NOMO-1 treated with DMSO at 0.1 percent for 48 hours (cell line): ENCODE measurements at regions not wholly inside any gene's neighbourhood (a gene's known extent, or its start where the extent isn't known, plus 50 kb on each side); places are given as distances from the start of the nearest gene placed in this dataset.
A peak's percentile ranks its signal among the peaks of the same experiment; 100 is the strongest.
"Not testable (repeated sequence)": the region's sequence is repeated elsewhere in the genome, so short reads cannot be mapped to it uniquely, and the experiment has no call there.

ENCODE experiments used
- DNase-seq: peaks from one replicate; lab custom pipeline; 2025; ENCODE audit not compliant: unreplicated experiment; lab: John Stamatoyannopoulos, UW

DNA sequence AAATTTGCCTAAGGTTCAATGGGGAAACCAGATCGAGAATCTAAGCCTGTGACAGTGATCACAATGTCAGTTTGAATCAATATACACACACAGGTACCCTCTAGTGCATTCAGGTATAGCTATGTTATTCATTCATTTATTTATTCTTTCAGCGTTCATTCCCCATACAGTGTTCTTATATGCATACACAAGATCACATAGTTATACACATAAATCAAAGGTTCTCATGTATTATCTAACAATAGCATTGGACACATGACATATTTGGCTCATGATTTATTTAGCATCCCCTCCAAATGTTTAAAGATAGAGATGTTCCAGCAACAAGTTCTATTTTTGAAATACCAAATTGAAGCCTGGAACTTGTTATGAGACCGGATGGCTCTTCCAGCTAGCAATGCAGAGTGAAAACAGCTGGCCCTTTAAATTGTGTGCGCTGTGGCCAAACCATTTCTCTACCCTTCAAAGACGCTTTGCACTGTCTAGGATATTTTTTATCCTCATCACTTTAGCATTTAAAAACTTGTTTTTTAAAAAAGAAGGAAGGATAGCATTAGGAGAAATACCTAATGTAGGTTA is 131.0 kb downstream of the ATXN3L start:
- DNase-seq, result no peak

DNA sequence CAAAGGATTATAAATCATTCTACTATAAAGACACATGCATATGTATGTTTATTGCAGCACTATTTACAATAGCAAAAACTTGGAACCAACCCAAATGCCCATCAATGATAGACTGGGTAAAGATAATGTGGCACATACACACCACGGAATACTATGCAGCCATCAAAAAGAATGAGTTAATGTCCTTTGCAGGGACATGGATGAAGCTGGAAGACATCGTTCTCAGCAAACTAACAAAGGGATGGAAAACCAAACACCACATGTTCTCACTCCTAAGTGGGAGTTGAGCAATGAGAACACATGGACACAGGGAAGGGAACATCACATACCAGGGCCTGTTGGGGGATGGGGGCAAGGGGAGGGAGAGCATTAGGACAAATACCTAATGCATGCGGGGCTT is 133.2 kb downstream of the ATXN3L start:
- DNase-seq, result not testable (repeated sequence)

DNA sequence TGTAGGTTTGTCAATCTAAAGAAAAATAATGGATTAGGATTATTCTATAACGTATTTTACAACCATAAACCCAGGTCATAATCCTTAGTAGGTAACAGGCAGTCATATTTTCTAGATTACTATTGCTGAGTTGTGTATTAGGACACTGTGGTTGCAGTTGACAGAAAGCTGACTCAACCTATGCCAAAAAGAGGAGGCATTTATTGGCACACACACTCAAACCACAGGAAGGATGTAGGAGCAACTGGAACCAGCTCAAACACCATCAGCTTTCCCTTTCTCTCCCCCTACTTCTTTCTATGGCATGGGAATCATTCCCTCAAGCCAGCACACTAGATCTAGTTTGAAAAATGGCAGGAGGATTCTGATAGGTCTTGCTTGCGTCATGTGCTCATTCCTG is 136.4 kb upstream of the FAM9C start:
- no peak for DNase-seq

DNA sequence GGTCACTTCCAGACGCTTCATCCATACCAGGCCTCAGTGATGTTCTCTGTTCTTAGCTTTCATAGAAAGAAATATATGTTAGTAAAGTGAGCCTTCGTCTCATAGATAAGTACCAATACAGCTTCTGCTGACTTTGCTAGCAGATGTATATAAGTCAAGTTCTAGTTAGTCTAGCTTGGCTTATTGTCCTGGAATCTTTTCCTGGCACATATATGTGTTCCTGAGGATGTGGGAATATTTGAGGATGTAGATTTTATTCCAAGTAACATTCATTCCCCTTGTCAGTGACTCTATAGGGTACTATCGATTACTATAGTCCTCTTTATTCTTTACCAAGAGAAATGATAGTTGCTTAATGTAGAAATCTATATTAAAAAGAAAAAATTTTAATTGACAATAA is 135.2 kb upstream of the FAM9C start:
- DNase-seq, result no peak

DNA sequence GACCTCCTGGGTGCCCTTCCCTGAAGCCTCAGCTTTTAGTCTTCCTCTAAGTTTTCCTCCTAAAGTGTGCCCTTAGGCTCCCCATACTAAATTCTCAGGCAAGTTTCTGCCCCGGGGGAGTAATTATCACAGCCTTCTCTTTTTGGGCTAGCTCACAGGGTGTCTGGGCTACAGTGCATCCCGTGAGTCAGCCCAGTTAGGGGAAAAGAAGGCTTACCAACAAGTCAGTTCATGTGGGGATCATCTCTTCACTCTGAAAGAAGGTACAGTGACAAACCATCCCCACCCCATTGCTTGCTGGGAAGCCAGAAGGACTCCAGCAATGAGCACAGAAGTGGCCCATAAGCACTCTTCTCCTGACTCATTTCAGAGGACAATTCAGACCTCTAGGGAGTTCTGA is 134.7 kb upstream of the FAM9C start:
- DNase-seq, result no peak

DNA sequence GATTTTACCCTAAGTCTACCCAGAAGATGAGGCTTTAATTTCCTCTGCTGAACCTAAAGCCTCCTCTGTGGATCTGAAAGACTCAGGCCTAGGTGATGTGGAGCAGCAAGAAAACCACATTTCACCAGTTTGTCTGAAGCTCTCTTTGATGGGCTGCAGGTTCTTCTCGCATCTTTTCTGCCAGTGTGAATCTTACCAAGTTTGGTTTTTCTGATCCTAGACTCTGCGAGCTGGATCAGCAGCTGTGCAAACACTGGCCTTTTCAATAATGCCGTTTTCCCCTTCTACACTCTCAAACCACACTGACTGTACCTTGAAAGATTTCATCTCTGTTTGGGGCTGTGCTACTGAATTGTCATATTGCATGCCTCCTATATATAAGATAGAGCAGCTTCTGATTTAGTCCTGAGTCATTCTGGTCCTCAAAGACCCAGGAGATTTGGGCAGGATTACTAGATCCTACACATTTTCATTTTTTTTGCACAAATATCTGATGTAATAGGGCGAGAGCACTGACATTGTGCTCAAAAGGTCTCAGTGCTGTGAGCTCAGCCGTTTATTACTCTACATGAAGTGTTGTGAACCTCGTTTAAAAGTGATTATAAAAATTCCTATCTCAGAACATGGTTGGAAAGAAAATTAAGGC is 133.6 kb upstream of the FAM9C start:
- no peak for DNase-seq

DNA sequence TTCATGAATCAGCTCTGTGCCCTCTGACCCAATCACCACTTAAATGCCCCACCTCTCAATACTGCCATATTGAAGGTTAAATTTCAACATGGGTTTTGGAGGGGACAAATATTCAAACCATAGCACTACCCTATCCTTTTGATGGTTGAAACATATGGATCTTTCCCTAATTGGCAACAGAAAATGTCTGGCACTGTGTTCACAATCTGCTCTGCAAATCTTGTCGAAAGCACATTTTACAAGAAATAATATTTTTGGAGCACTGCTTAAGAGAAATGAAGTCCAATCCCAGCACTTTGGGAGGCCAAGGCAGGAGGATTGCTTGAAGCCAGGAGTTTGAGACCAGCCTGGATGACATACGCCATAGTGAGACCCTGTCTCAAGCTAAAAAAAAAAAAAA is 130.6 kb upstream of the FAM9C start:
- DNase-seq, result no peak

DNA sequence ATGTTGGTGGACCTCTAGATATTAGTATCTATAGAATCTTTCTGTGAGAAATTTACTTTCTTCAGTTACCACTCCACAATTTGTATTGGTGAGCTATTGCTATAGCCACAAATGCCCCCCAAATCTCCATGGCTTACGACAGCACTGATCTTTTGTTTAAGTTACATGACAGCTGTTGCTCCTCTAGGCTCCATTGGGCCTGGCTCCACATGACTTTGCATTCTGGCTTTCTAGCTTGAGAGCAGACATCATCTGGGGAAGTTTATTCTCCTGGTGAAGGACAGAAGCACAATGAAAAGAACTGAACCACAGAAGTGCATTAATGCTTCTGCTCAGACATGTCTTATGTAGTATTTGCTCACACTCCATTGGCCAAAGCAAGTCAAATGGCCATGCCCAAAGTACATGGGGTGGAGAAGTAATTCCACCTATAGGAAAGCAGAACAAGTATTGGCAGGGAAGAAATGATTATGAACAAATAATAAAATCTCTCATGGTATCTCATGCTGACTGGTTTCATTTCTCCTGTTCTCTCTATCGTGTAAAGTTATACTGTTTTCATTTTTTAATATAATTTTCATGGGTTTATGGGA is 126.6 kb upstream of the FAM9C start:
- DNase-seq, result no peak

DNA sequence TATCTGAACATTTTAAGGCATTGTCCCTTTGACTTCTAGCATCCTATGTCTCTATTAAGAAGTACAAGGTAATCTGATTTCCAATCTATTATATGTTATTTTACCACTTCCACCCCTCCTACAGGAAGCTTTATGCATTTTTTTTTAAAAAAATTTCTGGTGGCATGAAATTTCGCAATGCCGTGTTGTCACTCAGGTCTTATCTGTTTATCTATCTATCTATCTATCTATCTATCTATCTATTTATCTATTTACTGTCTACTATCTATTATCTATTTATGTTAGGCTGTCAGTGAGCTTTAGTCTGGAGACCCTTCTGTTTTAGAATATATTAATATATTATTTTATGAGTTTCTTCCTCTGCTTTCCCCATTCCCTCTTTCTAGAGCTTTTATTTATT is 125.3 kb upstream of the FAM9C start:
- DNase-seq, result no peak

DNA sequence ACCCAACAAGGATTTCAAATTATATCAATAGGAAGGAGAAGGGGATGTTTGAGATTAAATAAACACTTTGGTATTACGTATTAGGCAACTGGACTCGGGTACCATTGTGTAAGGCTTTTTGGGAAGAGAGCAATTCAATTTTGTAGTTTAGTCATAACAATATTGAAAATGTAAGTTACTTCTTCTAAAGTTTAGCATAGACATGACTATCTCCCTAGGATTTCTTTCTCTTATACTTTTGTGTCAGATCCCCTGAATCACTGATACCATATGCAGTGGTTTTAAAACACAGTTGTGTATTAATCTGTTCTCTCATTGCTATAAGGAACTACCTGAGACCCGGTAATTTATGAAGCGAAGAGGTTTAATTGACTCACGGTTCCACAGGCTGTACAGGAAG is 123.8 kb upstream of the FAM9C start:
- no peak for DNase-seq

DNA sequence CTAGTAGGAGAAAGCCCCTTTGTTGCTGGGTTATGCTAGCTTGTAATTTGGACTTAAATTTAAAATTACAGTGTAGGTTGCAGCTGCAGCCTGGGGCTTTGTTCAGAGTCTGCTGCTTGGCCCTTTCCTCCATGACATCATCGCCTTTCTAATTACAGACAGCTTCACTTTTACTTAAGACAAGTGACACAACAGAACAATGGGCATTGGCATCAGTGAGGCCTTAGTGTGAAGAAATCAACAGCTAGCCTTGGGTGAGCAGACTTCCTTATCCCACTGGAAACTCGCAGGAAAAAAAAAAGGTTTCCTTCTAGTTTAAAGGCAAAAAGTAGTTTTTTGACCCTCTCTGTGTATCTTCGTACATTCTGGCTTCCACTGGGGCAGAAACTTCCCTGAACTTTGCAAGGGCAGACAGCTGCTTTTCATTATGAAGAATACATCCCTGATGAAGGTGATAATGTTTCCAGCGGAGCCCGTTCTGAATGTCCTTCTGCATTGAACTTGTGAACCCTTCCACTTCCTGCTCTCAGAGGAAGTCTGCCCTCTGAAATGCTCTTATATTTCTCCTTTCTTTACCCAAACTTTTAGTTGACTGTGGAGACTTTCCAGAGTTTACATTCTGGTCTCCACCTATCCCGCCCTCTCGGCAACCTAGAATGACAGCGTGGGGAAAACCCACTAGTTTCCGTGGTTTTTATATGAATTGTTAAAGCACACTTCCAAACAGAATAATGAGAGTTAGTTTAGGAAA is 123.2 kb upstream of the FAM9C start:
- DNase-seq, result peak; percentile 47

DNA sequence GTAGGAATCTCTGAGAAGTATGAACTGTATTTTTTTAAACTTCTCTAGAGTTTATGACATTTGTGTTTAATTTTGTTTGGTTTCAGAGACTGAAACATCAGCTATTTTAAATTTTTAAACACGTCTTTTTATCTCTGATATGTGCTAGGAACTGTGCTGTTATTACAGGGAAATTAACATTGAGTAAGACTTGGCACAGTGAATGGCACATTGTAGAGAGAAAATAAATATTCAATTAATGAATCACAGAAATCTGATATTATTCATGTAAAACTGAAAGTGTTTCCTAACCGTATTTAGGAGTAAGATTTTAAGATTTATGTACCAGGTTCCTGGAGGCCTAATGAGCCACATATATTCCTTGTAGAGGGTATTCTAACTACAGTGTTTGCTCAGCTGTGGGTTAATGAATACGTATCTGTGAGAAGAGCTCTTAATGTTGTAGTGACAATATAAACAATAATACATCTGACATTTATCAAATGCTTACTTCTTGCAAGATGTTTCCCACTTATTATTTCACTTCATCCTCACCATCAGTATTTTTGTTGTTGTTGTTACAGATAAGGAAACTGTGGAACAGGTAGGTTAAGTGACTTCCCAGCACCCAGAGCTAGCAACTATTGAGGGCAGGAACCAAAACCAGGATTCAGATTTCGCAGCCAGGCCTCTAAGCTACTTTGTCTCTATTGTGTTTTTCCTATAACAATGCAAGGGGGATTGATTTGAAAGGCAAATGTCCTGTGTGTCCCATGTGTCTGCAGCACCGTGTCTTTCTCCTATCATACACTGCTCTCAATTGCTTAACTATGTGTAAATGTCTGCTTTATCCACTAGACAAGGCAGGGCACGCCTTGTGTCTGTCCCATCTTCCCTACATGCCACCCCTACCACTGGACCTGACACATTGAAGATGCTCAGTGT is 121.1 kb upstream of the FAM9C start:
- DNase-seq, result no peak

DNA sequence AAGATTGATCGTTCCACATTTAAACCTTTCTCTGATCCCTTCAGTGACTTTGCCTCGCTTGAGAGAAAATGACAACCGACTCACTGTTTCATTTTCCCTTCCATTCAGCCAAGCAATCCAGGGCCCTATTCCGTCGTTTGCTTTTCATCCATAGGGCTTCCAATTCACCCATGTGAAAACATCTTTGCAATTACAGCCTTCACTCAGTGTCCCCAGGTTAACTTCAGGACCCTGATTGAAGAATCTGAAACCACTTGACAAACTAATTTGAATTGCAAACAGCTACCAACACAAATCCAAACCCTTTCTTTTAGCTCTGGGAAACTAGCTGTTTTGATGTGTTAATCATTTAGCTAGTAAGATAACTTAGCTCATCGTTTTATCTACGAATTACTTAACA is 120.2 kb upstream of the FAM9C start:
- DNase-seq, result no peak

DNA sequence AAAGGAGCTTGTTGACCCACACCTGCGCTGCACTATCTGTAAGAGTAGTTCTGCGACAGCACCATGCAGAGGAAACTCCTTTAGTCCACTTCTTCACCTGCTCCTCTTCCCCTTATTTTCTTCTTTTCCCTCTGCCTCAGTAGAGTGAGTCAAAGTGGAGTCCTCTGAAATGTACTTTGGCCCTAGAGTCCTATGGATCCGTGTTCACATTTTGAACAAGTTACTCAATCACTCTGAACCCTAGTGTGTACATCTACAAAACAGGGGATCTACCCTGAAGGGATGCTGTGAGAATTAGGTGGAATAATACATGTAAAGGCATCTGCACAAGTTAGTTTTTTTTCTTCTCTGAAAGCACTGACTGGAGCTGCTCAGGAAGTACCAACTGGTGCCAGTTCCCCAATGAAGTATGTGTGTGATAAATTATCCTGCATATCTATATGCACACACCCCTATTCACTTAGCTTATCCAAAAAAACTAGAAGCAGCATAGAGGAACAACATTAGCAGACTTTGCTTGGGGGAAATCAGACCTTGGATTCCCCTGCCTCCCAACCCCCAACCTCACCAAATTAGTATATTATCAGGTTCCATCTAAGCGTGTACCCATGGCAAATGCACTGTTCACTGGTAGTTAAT is 118.5 kb upstream of the FAM9C start:
- DNase-seq, result no peak

DNA sequence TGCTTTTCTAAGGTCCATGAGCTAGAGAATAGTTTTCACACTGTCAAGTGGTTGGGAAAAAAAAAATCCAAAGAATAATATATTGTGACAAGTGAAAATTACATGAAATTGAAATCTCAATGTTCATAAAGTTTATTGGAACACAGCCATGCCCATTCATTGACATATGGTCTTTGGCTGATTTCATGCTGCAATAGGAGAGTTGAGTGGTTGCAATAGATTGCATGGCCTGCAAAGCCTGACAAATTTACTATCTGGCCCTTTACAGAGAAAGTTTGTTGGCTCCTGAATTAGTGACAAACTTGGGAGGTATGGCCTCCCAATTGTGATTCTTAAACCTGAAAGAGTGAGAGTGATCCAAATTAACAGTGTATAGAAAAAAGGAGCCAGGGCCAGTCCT is 115.5 kb upstream of the FAM9C start:
- no peak for DNase-seq

DNA sequence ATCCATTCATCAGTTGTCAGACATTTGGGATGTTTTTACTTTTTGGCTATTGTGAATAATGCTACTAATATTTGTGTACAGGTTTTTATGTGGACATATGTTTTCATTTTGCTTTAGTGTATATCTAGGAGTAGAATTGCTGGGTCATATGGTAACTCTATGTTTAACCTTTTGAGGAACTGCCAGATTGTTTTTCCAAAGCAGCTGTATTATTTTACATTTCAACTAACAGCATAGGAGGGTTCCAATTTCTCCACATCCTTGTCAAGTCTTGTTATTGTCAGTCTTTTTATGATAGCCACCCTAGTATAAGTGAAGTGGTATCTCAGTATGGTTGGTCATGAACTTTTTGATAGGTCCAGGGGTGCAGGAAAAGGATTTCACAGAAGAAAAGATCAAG is 114.5 kb upstream of the FAM9C start:
- DNase-seq, result no peak

DNA sequence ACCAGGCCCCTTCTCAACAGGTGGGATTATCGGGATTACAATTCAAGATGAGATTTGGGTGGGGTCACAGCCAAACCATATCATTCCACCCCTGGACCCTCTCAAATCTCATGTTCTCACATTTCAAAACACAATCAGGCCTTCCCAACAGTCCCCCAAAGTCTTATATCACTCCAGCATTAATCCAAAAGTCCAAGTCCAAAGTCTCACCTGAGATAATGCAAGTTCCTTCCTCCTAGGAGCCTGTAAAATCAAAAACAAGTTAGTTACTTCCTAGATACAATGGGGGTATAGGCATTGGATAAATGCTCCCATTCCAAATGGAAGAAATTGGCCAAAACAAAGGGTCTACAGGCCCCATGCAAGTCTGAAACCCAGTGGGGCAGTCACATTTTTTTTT is 111.1 kb upstream of the FAM9C start:
- DNase-seq, result not testable (repeated sequence)

DNA sequence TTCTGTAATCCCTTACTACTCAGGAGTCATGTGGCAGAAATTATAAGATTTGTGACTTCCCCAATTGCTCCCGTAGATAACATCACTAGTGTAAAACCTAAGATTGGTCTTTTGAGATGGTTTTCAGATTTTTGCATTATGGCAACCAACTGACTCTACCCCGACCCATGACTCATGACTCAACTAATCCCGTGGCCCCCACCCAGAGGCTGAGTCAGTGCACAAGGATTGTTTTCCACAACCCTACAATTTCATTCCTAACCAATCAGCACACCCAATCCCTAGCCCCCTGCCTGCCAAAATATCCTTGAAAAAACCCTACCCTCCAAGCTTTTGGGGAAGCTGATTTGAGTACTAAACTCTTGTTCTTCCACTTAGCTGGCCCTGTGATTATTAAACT is 109.4 kb upstream of the FAM9C start:
- DNase-seq, result peak; percentile 4

DNA sequence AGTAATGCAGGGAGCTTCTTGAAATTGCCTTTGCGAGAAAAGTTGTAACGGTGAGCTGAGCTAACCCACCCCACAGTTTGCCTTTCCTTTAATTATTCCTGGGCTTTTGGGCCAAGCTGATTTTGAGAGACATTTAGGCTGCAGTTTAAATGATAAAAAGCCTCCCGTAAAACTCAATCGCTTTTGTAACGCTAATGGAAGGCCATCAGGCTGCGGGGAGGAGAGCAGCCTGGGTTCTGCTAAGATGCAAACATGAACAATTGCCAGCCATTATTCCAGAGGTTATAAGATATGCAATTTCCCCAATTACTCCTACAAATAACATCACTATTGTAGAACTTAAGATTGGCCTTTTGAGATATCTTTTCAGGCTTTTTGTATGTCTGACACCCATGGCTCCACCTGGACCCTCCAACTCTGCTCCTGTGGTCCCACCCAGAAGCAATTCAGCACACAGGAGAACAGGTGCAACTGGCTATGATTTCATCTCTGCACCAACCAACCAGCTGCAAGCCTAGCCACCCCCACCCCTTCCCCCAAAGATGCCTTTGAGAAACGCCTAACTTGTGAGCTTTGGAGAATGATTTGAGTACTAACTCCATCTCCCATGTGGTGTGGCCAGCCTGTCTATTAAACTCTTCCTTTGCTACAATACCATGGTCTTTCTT is 108.2 kb upstream of the FAM9C start:
- no peak for DNase-seq

DNA sequence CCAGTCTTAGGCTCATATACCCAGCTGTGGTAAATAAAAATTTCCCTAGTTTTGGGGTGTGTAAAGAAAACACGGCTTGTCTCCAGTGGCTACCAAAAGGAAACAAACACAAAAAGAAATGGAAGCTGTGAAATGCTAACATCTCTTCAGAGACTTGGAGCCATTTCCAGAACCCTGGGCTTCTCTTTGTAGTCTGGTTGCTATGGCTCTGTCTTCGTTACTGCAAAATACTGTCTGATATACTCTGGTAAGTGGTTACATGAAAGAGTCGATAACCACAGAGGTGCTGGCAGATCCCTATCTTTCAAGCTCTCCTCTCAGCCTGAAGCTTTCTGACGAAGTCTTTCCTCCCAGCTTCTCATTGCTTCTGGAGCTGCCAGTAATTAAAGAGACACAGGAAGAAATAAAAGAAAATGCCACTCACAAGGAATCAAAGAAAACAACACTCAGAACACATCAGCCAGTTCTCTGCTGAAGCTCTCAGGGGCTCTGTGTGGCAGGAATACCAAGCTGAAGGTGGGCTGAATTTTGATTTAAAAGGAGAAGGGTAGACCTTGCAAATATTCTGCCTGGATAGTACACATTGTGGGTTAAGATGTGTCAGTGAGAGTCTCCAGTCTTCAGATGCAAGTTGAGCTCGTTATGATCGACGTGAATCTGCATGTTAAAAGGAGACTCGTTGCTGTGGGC is 107.6 kb upstream of the FAM9C start:
- DNase-seq, result no peak
